HEK293 (cell line): ENCODE measurements at regions not wholly inside any gene's neighbourhood (a gene's known extent, or its start where the extent isn't known, plus 50 kb on each side); places are given as distances from the start of the nearest gene placed in this dataset.

Experiments used
- BCL11A ChIP-seq: fragments of 450-650 bp; formaldehyde crosslinking; IDR thresholded peaks from 2 replicates; pipeline ENCODE4 v1.5.1; 2016; ENCODE audit warnings: low read depth, missing biosample characterization, missing genetic modification characterization
- CTCF ChIP-seq: fragments of 450-650 bp; formaldehyde crosslinking; IDR thresholded peaks from 2 replicates; pipeline ENCODE4 v1.5.1; 2016; ENCODE audit warnings: missing biosample characterization, missing genetic modification characterization
- GLI2 ChIP-seq: fragments of 450-650 bp; formaldehyde crosslinking; IDR thresholded peaks from 2 replicates; pipeline ENCODE4; 2017; ENCODE audit warnings: missing biosample characterization, missing genetic modification characterization, low read depth, borderline replicate concordance
- KLF17 ChIP-seq: fragments of 450-650 bp; formaldehyde crosslinking; IDR thresholded peaks from 2 replicates; pipeline ENCODE4 v1.5.1; 2016; ENCODE audit warnings: missing biosample characterization, missing genetic modification characterization
- MEIS1 ChIP-seq: sonication (generic); formaldehyde crosslinking; IDR thresholded peaks from 2 replicates; pipeline ENCODE4 v1.8.1; 2022; ENCODE audit warnings: missing genetic modification reagents, mild to moderate bottlenecking, borderline replicate concordance
- PRDM2 ChIP-seq: fragments of 450-650 bp; formaldehyde crosslinking; IDR thresholded peaks from 2 replicates; pipeline ENCODE4 v1.5.1; 2016; ENCODE audit warnings: missing biosample characterization, missing genetic modification characterization, borderline replicate concordance
- REST ChIP-seq: fragments of 450-650 bp; formaldehyde crosslinking; IDR thresholded peaks from 2 replicates; pipeline ENCODE4 v1.5.1; 2016; ENCODE audit warnings: missing biosample characterization, missing genetic modification characterization
- YY1 ChIP-seq: fragments of 450-650 bp; formaldehyde crosslinking; IDR thresholded peaks from 2 replicates; pipeline ENCODE4 v1.5.1; 2018; ENCODE audit warnings: missing biosample characterization, missing genetic modification characterization
- ZBTB7A ChIP-seq: fragments of 450-650 bp; formaldehyde crosslinking; IDR thresholded peaks from 2 replicates; pipeline ENCODE4 v1.5.1; 2016; ENCODE audit warnings: low read depth, missing biosample characterization, missing genetic modification characterization
- ZNF146 ChIP-seq: fragments of 450-650 bp; formaldehyde crosslinking; IDR thresholded peaks from 2 replicates; pipeline ENCODE4 v1.5.1; 2016; ENCODE audit warnings: missing biosample characterization, missing genetic modification characterization
- ZNF26 ChIP-seq: fragments of 450-650 bp; formaldehyde crosslinking; IDR thresholded peaks from 2 replicates; pipeline ENCODE4 v1.5.1; 2016; ENCODE audit warnings: missing biosample characterization, missing genetic modification characterization
- ZNF274 ChIP-seq, 2 experiments: fragments of 200-500 bp in 1 of 2; fragments of 450-650 bp in 1 of 2; sonication (Bioruptor generic) in 1 of 2; formaldehyde crosslinking in 1 of 2; IDR thresholded peaks; 2 replicates each; pipeline versions ENCODE4 v1.5.1 to v1.6.1; 2014 to 2016; ENCODE audit warnings: borderline replicate concordance in 1 of 2, inconsistent platforms in 1 of 2, low read length in 1 of 2, missing biosample characterization in 1 of 2, missing genetic modification characterization in 1 of 2
- ZNF280C ChIP-seq: fragments of 450-650 bp; formaldehyde crosslinking; IDR thresholded peaks from 2 replicates; pipeline ENCODE4 v1.5.1; 2016; ENCODE audit warnings: missing biosample characterization, missing genetic modification characterization
- ZSCAN23 ChIP-seq: fragments of 450-650 bp; formaldehyde crosslinking; IDR thresholded peaks from 2 replicates; pipeline ENCODE4 v1.5.1; 2016; ENCODE audit warnings: missing biosample characterization, missing genetic modification characterization

GRCh38 chr4:110676241-110676640 lies 53.4 kb upstream of the PITX2 start:
- TF ChIP-seq PRDM2 (no peak), ZBTB7A (tag by site-specific recombination) (no peak), CTCF (no peak), ZNF280C (tag by site-specific recombination) (no peak), GLI2 (tag by site-specific recombination) (no peak), ZNF146 (tag by site-specific recombination) (no peak), BCL11A (tag by site-specific recombination) (no peak), ZNF274 (IDR thresholded peaks at IDR 0.05; ENCODE audit: low read length) (no peak), ZNF274 (tag by site-specific recombination; IDR thresholded peaks at IDR 0.05; ENCODE audit: borderline replicate concordance) (no peak), ZNF26 (tag by site-specific recombination) (no peak), KLF17 (tag by site-specific recombination) (no peak), YY1 (tag by site-specific recombination) (no peak), MEIS1 (no peak), ZSCAN23 (tag by site-specific recombination) (no peak), REST (tag by site-specific recombination) (no peak)
